Medulla oblongata (tissue), 1 donor: ENCODE measurements at regions not wholly inside any gene's neighbourhood (a gene's known extent, or its start where the extent isn't known, plus 50 kb on each side); places are given as distances from the start of the nearest gene placed in this dataset.
"Not testable (repeated sequence)": the region's sequence is repeated elsewhere in the genome, so short reads cannot be mapped to it uniquely, and the experiment has no call there.

Experiments
- DNase-seq: peaks from one replicate; pipeline ENCODE4 v3.0.0-alpha.2; 2015; ENCODE audit errors: extremely low spot score

DNA sequence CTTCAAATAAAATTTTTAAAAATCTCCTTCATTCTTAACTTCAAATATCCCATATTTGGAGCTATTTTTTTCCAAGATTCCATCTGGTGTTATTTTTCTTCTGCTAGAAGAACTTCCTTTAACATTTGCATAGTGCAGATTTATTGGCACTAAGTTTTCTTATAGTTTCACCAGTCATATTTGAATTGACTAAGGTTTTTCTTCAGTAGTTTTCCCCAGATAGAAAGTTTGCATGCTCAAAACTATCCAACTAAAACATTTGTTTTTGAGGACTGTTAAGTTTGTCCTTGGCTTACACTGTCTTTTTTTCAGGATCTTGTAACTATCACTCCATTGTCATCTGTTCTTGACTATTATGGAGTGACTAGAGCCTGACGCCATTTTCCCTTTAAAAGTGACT lies 606.7 kb downstream of the TAF11L14 start:
- DNase-seq = no peak

- DNase-seq = no peak
Observed at GRCh38 chr5:18243846-18244245, 609.6 kb downstream of the TAF11L14 start.

DNA sequence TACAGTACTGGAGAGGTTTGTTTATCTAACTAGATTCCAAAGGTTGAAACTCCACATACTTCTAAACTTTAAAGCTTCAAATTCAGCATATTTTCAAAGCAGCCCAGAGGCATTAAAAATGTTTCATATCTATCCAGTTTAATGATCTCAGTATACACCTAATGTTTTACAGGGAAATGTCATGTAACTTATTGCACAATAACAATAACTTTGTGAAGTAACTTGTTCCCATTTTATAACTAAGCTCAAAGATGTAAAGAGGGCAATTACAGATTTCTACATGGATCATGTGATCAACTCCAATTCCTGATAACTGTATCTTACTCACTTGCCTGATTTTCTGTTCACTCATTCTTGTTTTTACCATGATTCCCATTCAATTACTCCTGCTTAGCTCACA lies 610.0 kb downstream of the TAF11L14 start:
- DNase-seq = no peak

GRCh38 chr5:18252559-18252958 lies 618.3 kb downstream of the TAF11L14 start:
- no peak for DNase-seq

DNA sequence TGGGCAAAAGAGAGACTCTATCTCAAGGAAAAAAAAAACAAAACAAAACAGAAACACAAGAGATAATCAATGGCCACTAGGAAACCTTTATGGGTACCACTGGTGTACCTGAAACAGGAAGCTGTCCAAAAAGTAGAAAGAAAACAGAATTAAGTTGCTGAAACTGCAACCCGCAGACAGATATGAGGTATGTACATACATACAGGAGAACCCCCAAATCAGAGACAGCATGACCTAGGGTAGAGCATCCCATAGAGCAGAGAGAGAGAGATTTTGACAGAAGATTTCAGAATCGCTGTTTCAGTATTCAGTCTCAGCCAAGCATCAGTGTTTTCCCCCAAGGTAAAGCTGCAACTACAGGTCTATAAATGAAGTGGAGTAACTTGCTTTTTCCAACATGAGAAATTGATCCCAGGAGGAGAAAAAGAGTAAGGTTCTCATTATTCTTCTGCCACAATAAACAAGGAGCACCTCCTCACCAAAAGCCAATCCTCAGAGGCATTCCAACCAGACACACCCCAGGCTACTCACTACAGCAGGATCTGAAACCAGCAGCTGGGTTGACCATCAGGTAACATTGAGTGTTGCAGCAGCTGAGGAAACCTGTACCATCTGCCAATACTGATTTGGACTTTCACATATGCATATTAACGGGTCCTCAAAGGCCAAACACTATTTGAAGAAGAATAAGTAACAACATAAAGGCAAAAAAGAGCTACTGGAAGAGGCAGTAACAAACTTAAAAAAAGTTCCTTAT lies 630.0 kb downstream of the TAF11L14 start:
- DNase-seq = no peak

DNA sequence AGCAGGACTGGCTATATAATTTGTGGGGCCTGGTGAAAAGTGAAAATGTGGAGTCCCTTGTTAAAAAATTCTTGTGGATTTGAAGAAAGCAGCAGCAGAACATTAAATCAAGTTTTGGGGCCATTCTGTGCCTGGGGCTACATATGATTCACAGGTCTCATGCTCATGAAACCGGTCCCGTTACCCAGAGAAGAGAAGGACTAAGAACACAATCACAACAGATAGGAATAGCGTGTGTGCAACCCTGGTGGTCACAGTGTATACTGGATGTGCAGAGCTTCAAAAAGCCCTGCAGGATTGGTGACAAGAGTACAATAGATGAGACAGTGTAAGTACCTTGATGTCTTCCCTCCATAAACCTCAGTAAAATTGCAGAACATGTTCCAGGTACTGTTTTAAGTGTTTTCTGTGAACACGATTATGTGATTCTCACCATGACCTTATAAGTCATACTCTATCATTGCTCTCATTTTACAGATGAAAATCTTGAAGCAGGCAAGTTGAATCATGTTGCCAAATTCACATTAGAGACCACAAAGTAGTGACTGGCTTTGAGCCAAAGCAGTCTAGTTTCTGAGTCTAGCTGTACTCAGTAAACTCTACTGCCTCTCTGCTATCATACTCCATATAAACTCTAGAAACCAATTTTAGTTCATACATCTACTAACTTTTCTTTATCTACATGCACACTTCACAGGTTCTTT lies 636.5 kb downstream of the TAF11L14 start:
- DNase-seq = no peak

- no peak for DNase-seq
Observed at GRCh38 chr5:18276939-18277338, 642.7 kb downstream of the TAF11L14 start.

GRCh38 chr5:18281947-18282581 lies 647.8 kb downstream of the TAF11L14 start:
- peak; percentile 47 for DNase-seq

- DNase-seq = no peak
Observed at GRCh38 chr5:18285257-18285656, 651.0 kb downstream of the TAF11L14 start.

GRCh38 chr5:18292146-18292545 lies 657.9 kb downstream of the TAF11L14 start:
- no peak for DNase-seq

- DNase-seq = not testable (repeated sequence)
Observed at GRCh38 chr5:18295696-18296095, 661.4 kb downstream of the TAF11L14 start.

DNA sequence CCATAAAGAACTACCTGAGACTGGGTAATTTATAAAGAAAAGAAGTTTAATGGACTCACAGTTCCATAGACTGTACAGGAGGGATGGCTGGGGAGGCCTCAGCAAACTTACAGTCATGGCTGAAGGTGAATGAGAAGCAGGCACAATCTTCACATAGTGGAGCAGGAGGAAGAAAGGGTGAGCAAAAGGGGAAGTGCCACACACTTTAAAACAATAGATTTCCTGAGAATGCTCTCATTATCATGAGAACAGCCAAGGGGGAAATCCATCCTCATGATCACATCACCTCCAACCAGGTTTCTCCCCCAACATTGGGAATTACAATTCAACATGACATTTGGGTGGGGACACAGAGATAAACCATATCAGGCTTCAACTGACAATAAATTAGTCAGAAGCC lies 664.9 kb downstream of the TAF11L14 start:
- no peak for DNase-seq

DNA sequence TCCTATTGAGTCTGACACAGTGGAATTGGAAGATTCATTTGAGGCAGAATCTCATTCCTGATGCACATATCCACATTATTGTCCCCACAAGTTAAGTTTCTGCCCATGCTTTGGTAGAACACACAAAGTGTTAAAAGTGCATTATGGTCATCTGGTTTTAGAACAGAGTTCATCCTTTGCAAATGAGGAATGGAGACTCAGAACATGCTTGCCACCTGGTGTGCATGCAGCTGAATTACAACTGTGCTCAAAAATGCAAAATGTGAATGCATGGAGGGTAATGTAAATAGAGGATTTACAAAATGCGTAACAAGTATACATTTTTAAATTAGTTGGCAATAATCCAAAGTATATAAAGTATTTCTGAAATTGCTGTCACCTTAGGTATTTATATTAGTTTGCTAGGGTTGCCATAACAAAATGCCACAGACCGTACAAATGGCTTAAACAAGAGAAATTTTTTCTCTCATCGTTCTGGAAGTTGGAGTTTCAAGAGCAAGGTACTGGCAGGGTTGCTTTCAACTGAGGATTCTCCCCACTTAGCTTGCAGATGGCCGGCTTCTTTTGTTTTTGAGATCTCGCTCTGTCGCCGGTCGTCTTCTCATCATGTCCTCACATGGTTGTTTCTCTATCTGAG lies 671.1 kb downstream of the TAF11L14 start:
- DNase-seq = peak; percentile 44

DNA sequence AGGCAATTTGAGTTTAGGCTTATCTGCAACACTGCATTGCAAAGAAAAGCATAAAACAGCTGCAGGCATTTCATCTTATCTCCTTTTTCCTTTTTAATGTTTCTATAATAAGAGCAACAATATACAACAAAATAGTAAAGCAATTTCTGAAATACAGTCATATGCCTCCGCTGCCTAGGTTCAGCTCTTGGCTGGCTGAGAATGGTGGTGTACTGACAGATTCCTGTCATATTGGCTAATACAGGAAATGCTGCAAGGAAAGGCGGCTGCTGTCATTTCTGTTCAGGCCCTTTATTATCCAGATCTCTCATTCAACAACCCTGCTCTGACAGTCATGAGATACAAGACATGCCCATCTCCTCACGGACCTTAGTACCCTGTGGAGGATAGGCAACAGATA lies 677.0 kb downstream of the TAF11L14 start:
- DNase-seq = no peak

- no peak for DNase-seq
Observed at GRCh38 chr5:18312016-18312415, 677.8 kb downstream of the TAF11L14 start.

DNA sequence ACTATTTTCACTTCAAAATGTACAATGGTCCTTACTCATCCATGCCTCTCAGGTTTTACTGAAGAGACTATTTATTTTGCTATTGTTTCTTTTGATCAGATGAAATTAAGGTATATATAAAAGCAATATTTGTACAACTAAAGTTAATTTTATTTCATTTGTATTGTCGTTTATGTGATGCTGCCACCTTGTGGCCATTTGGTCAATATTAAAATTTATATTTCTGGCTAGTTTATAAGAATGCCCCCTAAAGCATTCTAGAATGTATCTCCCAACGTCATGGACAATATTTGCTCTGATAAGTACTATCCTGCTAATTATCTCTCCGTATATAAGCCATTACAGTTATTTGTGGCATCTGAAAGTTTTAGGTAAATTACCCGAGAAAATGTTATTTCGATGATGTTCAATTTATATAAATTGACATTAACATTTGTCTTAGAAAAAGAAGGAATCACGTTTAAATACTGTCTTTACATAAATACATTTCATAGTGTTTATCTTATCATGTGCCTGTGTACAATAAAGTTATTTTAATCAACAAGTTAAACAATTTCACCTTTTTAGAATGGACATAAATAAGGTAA lies 680.0 kb downstream of the TAF11L14 start:
- peak; percentile 34 for DNase-seq

DNA sequence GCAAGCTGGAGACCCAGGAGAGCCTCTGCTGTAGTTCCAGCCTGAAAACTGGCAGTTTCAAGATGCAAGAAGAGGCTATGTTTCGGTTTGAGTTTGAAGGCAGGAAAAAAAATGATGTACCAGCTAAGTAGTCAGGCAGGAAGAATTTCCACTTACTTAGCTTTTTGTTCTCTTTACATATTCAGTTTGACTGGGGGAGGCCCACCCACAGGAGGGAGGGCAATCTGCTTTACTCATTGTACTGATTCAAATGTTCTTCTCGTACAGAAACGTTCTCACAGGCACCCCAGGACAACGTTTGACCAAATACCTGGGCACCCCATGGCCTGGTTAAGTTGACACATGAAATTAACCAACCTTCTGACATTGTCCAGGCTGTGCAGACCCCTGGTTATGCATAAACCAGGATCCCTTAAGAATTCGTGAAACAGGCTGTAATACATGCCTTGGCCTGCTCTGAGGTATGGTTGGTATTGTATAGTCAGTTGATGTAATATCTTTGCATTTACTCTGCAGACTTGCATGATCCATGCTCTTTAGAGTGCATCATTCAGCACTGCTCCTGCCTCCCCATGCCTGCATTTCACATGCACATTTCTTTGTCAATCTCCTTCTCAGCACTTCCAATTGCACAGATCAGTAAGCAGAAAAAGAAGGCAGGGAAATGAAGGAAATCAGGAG lies 687.1 kb downstream of the TAF11L14 start:
- DNase-seq = no peak

DNA sequence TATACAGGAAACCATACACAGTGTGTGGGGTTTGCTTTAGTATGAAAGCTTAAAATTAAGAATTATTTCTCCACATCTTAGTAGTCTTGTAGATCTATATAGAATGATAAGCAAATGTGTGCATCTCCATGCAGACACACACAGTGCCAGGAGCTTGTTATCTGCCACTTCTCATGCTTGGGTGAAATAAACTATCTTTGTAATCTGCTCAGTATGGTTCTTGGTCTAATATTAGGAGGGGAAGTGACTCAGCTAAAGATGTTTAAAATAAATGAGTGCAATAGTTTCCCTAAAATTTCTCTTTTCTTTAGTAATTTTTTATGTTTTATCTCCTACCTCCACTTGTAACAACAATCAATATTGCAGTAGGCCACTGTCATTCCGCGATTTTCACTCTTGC lies 689.6 kb downstream of the TAF11L14 start:
- DNase-seq = no peak

DNA sequence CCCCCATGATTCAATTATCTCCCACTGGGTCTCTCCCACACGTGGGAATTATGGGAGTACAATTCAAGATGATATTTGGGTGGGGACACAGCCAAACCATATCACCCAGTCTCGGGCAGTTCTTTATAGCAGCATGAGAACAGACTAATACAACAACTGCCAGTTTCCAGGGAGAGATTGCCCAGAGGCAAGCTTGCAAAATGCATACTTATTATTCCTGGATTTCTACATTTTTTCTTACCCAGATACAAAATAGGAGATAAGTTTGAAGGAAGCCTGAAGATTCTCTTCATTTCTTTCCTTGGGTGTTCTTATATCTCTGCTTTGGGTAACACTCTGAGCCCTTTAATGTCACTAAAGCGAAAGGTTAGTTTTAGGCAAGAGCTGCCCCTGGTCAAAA lies 691.2 kb downstream of the TAF11L14 start:
- no peak for DNase-seq

- DNase-seq = peak; percentile 50
Observed at GRCh38 chr5:18329328-18329727, 695.1 kb downstream of the TAF11L14 start.

GRCh38 chr5:18333841-18334240 lies 699.6 kb downstream of the TAF11L14 start:
- no peak for DNase-seq
